IMR-90 (cell line): ENCODE measurements at regions not wholly inside any gene's neighbourhood (a gene's known extent, or its start where the extent isn't known, plus 50 kb on each side); places are given as distances from the start of the nearest gene placed in this dataset.

Experiments used
- ATAC-seq: fragments of 200-7000 bp; cut with Tn5 transposase; 2 replicates; pipeline ENCODE4 v1.9.1; 2020; ENCODE audit warnings: low read depth, mild to moderate bottlenecking, moderate library complexity
- BruUV-seq: library from RNA; stranded (reverse); fragments of 400-500 nt; replicated peaks from 2 replicates; lab custom pipeline; 2021; lab: Mats Ljungman, UMichigan
- CTCF ChIA-PET: fragments of 300-600 bp; formaldehyde crosslinking; extraction: SDS; loops from one replicate; lab custom pipeline; 2021; ENCODE audit warnings: antibody characterized with exemption; lab: Yijun Ruan, JAX
- POLR2A ChIA-PET: fragments of 300-600 bp; sonication (Branson Sonifier 250); formaldehyde crosslinking; loops from one replicate; lab custom pipeline; 2022; ENCODE audit warnings: antibody characterized with exemption; ENCODE audit not compliant: unreplicated experiment; lab: Charles Lee
- DNase-seq: peaks from one replicate; pipeline ENCODE4 v3.0.0; 2013
- H2AFZ ChIP-seq: replicated peaks from 2 replicates; pipeline ENCODE3; 2013; ENCODE audit warnings: low read length, mild to moderate bottlenecking; ENCODE audit not compliant: poor library complexity
- H2AK5ac ChIP-seq: 2 replicates; pipeline ENCODE4 v1.6.1; 2013; ENCODE audit warnings: low read depth, low read length, inconsistent platforms
- H2AK9ac ChIP-seq: replicated peaks from 2 replicates; pipeline ENCODE3; 2013; ENCODE audit warnings: mild to moderate bottlenecking, low read depth, low read length, moderate library complexity; ENCODE audit not compliant: poor library complexity
- H2BK120ac ChIP-seq: 2 replicates; pipeline ENCODE4 v1.6.1; 2013; ENCODE audit warnings: low read depth, low read length, inconsistent platforms
- H2BK15ac ChIP-seq: 3 replicates; pipeline ENCODE4 v1.6.1; 2013; ENCODE audit warnings: low read depth, low read length, inconsistent platforms
- H2BK20ac ChIP-seq: 2 replicates; pipeline ENCODE4 v1.6.1; 2013; ENCODE audit warnings: low read depth, mild to moderate bottlenecking, inconsistent platforms, low read length, moderate library complexity
- H2BK5ac ChIP-seq: 2 replicates; pipeline ENCODE4 v1.6.1; 2013; ENCODE audit warnings: mild to moderate bottlenecking, low read depth, low read length, inconsistent platforms; ENCODE audit not compliant: poor library complexity, severe bottlenecking
- H3K14ac ChIP-seq: replicated peaks from 2 replicates; pipeline ENCODE4 v1.6.1; 2013; ENCODE audit warnings: low read depth, low read length, inconsistent platforms
- H3K18ac ChIP-seq: 2 replicates; pipeline ENCODE4 v1.6.1; 2013; ENCODE audit warnings: low read depth, low read length, control low read depth
- H3K23ac ChIP-seq: 2 replicates; pipeline ENCODE4 v1.6.1; 2013; ENCODE audit warnings: low read depth, low read length, inconsistent platforms
- H3K27ac ChIP-seq: 2 replicates; pipeline ENCODE4 v1.5.1; 2013; ENCODE audit warnings: mild to moderate bottlenecking, control low read depth, low read length; ENCODE audit not compliant: insufficient read depth
- H3K27me3 ChIP-seq: 2 replicates; pipeline ENCODE4 v1.6.1; 2013; ENCODE audit warnings: low read length; ENCODE audit not compliant: control insufficient read depth, insufficient read depth
- H3K36me3 ChIP-seq: 2 replicates; pipeline ENCODE4 v1.6.1; 2013; ENCODE audit warnings: low read length, mixed read lengths; ENCODE audit not compliant: control insufficient read depth, insufficient read depth
- H3K4ac ChIP-seq: 2 replicates; pipeline ENCODE4 v1.6.1; 2013; ENCODE audit warnings: low read depth, low read length, inconsistent platforms
- H3K4me1 ChIP-seq: 2 replicates; pipeline ENCODE4 v1.6.1; 2013; ENCODE audit warnings: low read length, mixed read lengths; ENCODE audit not compliant: control insufficient read depth, insufficient read depth
- H3K4me2 ChIP-seq: 2 replicates; pipeline ENCODE4 v1.6.1; 2013; ENCODE audit warnings: low read depth, mild to moderate bottlenecking, control low read depth, low read length, moderate library complexity
- H3K4me3 ChIP-seq: 2 replicates; pipeline ENCODE4 v1.5.1; 2013; ENCODE audit warnings: low read depth, mild to moderate bottlenecking, control low read depth, low read length, moderate library complexity; ENCODE audit not compliant: insufficient read depth
- H3K56ac ChIP-seq: 2 replicates; pipeline ENCODE4 v1.6.1; 2013; ENCODE audit warnings: low read length, inconsistent platforms; ENCODE audit not compliant: insufficient read depth; ENCODE audit errors: extremely low read depth
- H3K79me1 ChIP-seq, 2 experiments: 2 replicates each; pipeline ENCODE4 v1.6.1; 2013; ENCODE audit warnings: low read length in 2 of 2, inconsistent platforms in 1 of 2, low read depth in 1 of 2
- H3K9ac ChIP-seq: 2 replicates; pipeline ENCODE4 v1.6.1; 2013; ENCODE audit warnings: low read depth, low read length, control low read depth
- H3K9me1 ChIP-seq: 2 replicates; pipeline ENCODE4 v1.6.1; 2013; ENCODE audit warnings: low read length, inconsistent platforms; ENCODE audit not compliant: insufficient read depth
- H3K9me3 ChIP-seq: 2 replicates; pipeline ENCODE4 v1.6.1; 2013; ENCODE audit warnings: low read length; ENCODE audit not compliant: control insufficient read depth, insufficient read depth
- H4K20me1 ChIP-seq: 2 replicates; pipeline ENCODE4 v1.6.1; 2013; ENCODE audit warnings: low read length, inconsistent platforms; ENCODE audit not compliant: insufficient read depth
- H4K5ac ChIP-seq: 2 replicates; pipeline ENCODE4 v1.6.1; 2013; ENCODE audit warnings: mild to moderate bottlenecking, low read depth, low read length, control low read depth
- H4K8ac ChIP-seq, 2 experiments: 2 replicates each; pipeline ENCODE4 v1.6.1; 2013; ENCODE audit warnings: low read depth in 2 of 2, low read length in 2 of 2, control low read depth in 1 of 2, inconsistent platforms in 1 of 2
- H4K91ac ChIP-seq: 2 replicates; pipeline ENCODE4 v1.6.1; 2013; ENCODE audit warnings: low read depth, low read length, inconsistent platforms; ENCODE audit not compliant: insufficient read depth
- MAFK ChIP-seq: IDR thresholded peaks from 2 replicates; pipeline ENCODE4 v1.6.1; 2012; ENCODE audit warnings: low read depth, low read length, improper control_type of control experiment
- USF2 ChIP-seq: fragments of 150-350 bp; IDR thresholded peaks from 2 replicates; pipeline ENCODE4 v1.6.1; 2017; ENCODE audit warnings: mild to moderate bottlenecking, antibody characterized with exemption, low read length, low read depth
- WGBS, 2 experiments: methylation state at CpG; one replicate each; pipeline versions ENCODE4 v1.1.5 to v1.1.7; 2013; ENCODE audit warnings: missing lambda C conversion rate in 2 of 2; ENCODE audit not compliant: insufficient read length in 1 of 2; ENCODE audit errors: extremely low coverage in 2 of 2; 5-methylcytosine and 5-hydroxymethylcytosine counted together
- dilution Hi-C: fragments of 300-500 bp; cut with HindIII; formaldehyde crosslinking; loops from one replicate; pipeline ENCODE4 v1.14.3; 2018; ENCODE audit warnings: low sequenced_read_pairs; ENCODE audit not compliant: unreplicated experiment
- in situ Hi-C: fragments of 300-500 bp; cut with MboI; formaldehyde crosslinking; loops from 3 replicates; pipeline ENCODE4 v1.14.3; 2019; ENCODE audit warnings: low sequenced_read_pairs, inconsistent platforms, mixed read lengths
- intact Hi-C: fragments of 100-400 bp; cut with micrococcal nuclease; formaldehyde crosslinking; loops from 2 replicates; pipeline ENCODE4 v1.10.0; 2022

- ATAC-seq, result peak; percentile 77
- no peak overlapping the region for H2AK5ac ChIP-seq
- H2BK5ac ChIP-seq, result no peak overlapping the region
- no peak overlapping the region for H3K23ac ChIP-seq
- H3K56ac ChIP-seq, result no peak overlapping the region
- dilution Hi-C loops, result no loop called here
- H3K4me1 ChIP-seq, result no peaks in the 10 kb centered on the region
- H3K14ac ChIP-seq, result no peak overlapping the region
- no peaks in the 10 kb centered on the region for H4K20me1 ChIP-seq
- H2BK120ac ChIP-seq, result 0 out of 2 replicates have a peak overlapping the region, but pooled peaks have one; percentile 11
- no peak overlapping the region for H3K9ac ChIP-seq
- WGBS, 2 experiments, result no CpG with 5 or more reads among the region's 1 CpG
- no peak overlapping the region for H3K27ac ChIP-seq
- DNase-seq, result peak; percentile 57
- in situ Hi-C loops, result no loop called here
- no peak overlapping the region for H4K8ac ChIP-seq
- no peaks in the 10 kb centered on the region for H3K79me1 ChIP-seq
- no peak overlapping the region for H3K4ac ChIP-seq
- no peak overlapping the region for H3K4me3 ChIP-seq
- no peak overlapping the region for H3K4me2 ChIP-seq
- H3K36me3 ChIP-seq, result no peaks in the 10 kb centered on the region
- ChIA-PET CTCF (no interaction called here), POLR2A (no interaction called here)
- TF ChIP-seq USF2 (no peak), MAFK (0 out of 2 replicates have a peak, but pooled peaks have one; percentile 13)
- no peak overlapping the region for H2BK20ac ChIP-seq
- H2BK15ac ChIP-seq, result no peak overlapping the region
- intact Hi-C loops, result no loop called here
- H3K9me1 ChIP-seq, result no peaks in the 10 kb centered on the region
- no peak overlapping the region for H4K5ac ChIP-seq
- no peak overlapping the region for H2AFZ ChIP-seq
- no peaks in the 10 kb centered on the region; the same call in 1 of the 2 replicates for H3K27me3 ChIP-seq
- no peaks in the 10 kb centered on the region for H3K9me3 ChIP-seq
- H2AK9ac ChIP-seq, result no peak overlapping the region
- H3K18ac ChIP-seq, result no peak overlapping the region
- no TSS peak for BruUV-seq
- H4K91ac ChIP-seq, result no peak overlapping the region
Observed at GRCh38 chr1:244112636-244113035, 61.6 kb downstream of the ZBTB18 start.
